NCI-H1436 (cell line): ENCODE measurements at regions not wholly inside any gene's neighbourhood (a gene's known extent, or its start where the extent isn't known, plus 50 kb on each side); places are given as distances from the start of the nearest gene placed in this dataset.

Experiments
- DNase-seq: peaks from one replicate; lab custom pipeline; 2025; lab: John Stamatoyannopoulos, UW

DNA sequence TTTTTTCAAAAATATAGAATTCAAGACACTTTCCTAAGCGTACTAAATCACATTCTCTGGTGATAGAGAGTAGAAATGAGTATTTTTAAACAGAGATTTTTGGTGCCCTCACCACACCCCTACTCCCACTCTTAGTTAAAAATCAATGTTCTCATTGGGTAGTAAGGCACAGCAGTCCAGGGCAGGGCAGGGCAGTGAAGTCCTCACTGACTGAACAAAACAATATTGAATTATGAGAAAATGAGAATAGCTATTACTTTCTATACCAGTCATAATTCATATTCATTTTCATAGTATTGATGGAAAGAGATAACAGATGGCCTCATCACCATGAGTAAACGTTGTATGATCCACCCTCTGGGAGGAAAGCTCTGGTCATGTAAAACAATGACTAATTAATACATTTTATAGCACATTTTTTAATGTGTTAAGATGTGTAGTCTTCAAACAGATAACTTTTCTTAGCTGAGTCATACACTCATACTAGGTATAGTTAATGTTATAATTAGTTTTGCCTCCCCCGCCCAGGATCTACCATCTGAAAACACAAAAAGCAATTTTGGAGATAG, 686.1 kb downstream of the KCNJ3 start:
- no peak for DNase-seq

DNA sequence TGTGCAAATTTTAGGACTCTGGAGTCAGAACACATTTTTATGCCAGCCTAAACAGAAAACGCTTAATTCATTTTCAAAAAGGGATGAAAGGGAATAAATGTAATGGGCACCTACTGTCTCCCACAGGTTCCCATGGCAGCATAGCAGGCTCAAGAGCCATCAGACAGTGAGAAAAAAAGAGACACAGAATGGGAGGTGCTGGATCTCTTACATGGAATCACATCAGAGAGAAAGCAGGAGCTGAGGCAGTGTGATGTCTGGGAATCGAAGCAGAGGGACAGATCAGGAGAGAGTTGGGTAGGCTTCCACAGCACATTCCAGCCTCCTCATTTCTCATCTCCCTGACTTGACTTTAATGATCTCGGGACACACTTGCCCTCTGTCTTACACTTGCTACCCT, 684.3 kb downstream of the KCNJ3 start:
- DNase-seq: no peak

DNA sequence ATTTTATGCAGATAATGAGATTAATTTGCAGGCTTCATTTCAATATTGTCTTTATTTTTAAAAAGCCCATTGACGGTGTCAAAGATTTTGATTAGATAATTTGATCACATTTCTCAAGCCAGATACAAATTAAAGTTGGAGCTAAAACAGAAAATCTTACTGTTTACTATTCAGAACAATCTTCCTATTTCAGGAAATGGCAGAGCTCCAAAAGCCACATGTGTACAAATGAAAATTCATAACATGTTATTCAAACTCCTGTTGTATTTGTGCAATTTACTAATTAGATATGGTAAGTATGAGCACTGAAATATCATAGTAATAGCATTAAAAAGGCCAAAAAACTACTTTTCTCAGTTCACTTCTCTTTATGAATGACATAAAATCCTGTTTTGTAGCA, 682.9 kb downstream of the KCNJ3 start:
- DNase-seq: no peak

DNA sequence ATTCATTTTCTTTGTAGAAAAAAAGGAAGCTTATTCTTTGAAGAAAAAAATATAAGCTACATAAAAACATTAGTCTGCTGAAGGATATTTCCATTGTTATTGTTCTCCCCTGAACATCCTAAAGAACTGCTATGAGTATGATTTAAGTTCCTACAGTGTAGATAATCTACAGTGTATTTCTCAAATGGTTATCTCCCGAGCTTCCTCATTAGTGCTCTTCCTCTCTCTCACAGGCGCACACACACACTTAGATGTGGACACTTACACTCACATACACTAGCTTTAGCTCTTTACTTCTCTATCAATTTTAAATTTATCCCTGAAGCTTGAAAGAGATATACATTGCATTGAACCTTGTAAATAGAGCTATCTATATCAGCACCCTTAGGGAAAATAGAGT, 681.0 kb downstream of the KCNJ3 start:
- no peak for DNase-seq

DNA sequence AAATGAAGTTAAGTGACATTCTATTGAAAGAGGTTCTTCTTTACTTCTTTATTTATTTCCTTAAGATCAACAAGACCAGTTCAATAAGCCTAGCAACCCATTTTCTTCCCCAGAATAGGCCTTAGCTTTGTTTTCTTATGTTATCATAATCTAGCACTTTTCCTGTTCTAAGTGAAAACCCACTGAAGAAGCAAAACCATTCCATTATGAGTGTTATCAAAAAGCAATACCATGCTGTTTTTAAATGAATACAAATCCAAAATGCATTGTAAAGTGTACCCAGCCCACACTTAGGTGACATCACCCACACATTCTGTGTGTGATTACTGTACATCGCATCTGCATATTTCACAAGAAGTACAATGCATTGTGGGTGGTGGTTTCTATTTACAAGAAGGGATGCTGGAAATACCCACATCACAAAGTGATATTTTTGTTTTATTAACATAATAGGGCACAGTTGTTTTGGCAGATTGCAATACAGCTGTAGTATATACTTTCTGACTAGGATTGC, 679.5 kb downstream of the KCNJ3 start:
- DNase-seq: no peak

DNA sequence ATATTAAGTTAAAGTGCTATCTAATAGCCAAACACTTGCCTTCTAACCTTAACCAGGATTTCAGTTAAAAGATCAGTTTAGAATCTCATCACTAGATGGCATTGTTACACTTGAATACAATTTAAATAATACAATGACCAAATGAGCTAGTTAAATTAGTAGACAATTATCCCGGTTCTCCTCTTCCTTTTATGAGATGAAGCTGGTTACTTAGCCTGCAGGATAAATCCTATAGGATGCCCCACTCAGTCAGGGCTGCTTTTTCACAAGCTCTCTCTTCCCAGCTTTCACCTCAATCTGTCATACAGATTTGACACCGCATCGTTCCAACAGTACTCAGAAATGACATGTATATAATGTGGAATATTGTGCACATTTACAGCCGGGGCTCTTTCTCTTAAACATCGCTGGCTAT, 678.8 kb downstream of the KCNJ3 start:
- peak; percentile 27 for DNase-seq

DNA sequence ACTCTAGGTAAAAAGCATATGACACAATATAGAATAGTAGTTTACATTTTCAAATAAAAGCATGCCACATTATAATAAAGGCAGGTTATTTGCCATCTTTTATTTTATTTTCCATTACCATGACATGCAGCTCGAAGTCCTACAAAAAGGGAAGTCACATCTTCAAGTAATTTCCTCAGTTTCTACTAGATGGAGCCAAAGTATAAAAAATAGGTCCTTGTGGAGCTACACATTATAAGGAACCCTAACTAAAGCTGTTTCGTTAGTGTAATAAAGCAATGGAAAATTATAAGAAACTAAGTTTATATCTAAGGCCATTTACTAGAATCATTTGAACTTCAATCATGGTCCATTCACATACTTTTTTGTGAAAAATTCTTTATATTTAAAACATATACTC, 674.5 kb downstream of the KCNJ3 start:
- peak; percentile 0 for DNase-seq

DNA sequence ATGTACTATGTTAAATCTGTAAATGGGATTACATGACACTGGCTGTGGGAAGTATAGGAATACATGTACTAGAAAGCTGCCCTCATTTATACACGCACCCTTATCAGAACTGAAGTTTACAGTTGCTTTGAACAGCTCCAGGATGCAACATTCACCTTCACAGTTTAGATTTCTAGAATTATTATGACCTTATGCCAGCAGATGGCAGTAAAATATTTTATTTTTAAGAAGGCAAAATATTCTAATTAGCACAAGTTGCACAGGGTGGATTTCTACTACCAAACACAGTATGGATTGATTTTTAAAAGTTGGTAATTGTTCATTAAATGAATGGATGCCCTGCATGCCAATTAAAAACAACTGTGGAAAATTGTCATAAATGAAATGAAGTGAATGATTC, 670.4 kb downstream of the KCNJ3 start:
- DNase-seq: peak; percentile 29

DNA sequence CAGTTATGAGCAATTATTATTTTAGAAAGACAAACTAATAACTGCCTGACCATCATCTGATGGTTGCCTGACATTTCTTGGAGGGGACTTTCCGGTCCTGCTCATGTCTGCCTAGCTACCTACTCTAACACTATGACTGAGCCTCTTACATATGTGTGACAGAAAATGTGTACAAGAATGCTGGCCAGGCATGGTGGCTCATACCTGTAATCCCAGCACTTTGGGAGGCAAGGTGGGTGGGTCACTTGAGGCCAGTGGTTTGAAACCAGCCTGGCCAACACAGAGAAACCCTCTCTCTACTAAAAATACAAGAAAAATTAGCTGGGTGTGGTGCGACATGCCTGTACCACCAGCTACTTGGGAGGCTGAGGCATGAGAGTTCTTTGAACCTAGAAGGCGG, 666.3 kb downstream of the KCNJ3 start:
- no peak for DNase-seq

DNA sequence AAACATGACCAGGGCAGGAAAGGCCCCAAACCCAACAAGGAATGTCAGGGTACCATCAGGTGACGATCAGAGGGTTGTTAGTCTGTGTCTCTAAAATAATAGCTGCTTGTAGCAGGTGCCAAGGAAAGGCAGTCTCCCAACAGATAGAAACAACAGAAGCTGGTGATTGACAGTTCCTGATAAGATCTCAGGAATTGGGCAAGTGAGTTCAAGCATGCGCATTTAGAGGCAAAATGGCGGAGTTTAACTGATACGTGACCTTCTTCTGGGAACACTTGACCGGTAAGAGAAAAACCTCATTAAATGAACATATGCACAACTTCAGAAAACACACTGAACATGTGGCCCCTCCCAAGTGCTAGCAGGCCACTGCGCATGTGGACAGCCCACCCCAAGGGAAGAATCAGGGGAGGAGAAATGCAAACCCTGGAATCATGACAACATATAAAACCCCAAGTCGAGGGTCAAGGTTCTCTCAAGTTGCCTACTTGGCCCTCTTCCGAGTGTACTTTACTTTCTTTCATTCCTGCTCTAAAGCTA, 664.9 kb downstream of the KCNJ3 start:
- no peak for DNase-seq

DNA sequence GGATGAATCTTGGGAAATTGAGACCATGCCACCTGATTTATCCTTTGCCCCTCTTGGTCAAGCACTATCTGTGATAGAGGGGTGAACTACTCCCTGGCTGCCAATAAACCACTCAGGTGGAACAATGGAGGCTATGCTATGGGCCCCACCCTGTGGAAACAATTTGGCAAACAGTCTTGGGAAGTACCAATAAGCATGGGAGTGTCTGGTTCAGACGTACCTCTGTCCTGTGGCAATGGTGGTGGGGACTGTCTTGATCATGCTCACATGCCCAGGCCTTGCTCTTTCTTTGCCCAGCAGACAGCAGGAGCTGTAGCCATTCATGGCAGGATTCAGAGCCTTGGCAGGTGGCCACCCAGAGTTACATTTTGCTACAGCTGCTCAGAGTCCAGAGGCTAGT, 658.7 kb downstream of the KCNJ3 start:
- no peak for DNase-seq

DNA sequence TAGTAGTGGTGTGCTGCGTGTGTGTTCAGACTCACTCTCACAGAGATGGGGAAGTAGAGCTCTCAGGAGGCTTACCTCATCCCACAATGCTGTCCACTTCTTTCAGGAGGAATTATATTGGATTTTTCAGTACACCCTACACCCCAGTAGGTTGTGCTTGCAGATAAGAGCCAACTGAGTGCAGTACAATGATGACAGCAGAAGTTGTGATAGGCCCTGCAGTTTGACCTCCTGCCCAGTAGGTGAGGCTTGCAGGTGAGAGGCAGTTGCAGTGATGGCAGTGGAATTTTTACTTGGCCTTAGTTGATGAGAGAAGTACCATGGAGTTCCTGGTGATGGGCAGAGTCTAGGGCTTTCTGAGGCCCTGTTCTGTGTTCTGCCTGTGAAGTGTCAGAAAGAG, 657.8 kb downstream of the KCNJ3 start:
- DNase-seq: no peak

DNA sequence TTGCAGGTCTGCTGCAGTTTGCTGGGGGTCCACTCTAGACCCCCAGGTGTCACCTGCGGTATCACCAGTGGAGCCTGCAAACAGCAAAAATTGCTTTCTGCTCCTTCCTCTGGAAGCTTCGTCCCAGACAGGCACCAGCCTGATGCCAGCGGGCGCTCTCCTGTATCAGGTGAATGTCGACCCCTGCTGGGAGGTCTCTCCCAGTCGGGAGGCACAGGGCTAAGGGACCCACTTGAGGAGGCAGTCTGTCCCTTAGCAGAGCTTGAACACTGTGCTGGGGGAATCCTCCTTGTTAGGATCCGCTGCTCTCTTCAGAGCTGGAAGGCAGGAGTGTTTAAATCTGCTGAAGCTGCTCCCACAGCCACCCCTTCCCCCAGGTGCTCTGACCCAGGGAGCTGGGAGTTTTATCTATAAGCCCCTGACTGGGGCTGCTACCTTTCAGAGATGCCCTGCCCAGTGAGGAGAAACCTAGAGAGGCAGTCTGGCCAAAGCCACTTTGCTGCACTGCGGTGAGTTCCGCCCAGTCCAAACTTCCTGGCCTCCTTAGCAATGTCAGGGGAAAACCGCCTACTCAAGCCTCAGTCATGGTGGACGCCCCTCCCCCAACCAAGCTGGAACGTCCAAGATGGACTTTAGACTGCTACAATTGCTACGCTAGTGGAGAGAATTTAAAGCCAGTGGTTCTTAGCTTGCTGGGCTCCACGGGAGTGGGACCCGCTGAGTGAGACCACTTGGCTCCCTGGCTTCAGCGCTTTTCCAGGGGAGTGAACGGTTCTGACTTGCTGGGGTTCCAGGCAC, 652.5 kb downstream of the KCNJ3 start:
- DNase-seq: no peak

DNA sequence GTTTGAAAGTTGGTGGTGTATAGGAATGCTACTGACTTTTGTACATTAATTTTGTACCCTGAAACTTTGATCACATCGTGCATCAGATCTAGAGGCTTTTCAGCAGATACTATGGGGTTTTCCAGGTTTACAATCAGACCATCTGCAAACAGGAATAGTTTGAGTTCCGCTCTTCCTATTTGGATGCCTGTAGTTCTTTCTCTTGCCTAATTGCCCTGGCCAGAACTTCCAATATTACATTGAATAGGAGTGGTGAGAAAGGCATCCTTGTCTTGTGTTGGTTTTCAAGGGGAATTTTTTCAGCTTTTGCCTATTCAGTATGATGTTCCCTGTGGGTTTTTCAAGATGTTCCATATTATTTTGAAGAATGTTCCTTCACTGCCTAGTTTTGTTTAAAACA, 633.5 kb downstream of the KCNJ3 start:
- no peak for DNase-seq

DNA sequence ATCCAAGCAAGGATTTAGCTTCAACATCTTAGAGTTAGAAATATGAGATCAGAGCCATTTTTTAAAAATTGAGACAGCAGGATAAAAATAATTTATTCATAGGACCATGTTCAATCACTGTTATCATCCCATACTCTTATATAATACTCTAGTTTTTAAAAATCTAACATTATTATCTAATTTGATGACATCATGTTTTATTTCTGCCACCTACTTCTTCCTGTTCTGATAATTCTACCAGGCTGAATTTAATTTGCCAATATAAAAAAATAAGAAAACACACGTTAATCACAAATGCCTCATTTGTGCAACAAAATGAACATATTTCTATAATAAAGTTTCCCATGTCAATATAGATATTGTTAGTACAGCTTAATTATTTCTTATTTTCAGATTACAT, 621.7 kb downstream of the KCNJ3 start:
- no peak for DNase-seq

DNA sequence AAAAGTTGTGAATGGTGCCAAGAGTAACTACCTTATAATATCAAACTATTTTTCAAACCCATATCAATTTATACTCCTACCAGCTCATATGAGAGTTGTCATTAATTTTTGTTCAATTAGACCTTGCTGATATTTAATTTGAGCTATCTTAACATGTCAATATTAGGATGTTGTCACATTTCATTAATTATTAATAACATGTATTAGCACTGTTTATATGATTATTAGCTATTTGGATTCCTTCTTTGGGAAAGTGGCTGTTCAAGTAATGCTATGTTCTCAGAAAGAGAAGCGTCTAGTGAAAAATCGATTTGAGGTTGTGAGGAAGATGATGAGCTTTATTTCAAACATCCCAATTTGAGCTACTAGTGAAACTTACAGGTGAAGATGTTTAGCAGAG, 620.2 kb downstream of the KCNJ3 start:
- DNase-seq: no peak

DNA sequence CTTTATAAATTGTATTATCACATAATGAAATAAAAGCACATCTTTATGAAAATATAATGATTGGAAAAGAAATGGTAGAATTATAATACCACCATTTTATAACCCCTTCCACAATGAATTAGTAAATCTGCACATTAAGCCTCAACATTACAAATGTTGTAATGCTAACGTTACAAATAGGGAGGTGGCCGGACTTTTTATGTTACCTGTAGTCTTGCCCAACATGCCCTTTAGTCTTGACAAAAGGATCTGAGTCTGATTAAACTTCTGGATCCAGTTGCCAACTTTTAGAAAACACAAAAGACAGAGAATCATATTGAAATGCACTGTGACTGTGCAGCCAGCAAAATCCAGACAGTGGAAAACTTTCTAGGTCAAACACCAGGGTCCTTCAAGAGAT, 617.3 kb downstream of the KCNJ3 start:
- DNase-seq: no peak

DNA sequence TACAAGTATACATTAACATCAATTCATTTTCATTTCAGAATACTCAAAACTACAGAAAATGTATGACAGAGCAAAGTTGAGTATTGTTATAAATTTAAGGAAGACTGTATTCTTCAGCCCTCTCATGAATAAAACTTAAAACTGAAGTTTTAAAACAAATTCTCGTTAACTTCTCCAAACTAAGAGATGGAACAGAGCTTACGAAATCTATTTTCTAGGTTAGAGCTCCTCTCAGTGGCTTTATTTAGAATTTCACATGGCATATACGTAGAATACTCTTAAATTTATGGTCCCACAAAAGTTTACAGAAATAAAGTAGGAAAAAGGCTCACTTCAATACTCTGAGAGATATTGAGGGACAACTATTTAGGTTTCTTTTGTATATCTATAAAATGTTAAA, 612.1 kb downstream of the KCNJ3 start:
- peak; percentile 11 for DNase-seq

DNA sequence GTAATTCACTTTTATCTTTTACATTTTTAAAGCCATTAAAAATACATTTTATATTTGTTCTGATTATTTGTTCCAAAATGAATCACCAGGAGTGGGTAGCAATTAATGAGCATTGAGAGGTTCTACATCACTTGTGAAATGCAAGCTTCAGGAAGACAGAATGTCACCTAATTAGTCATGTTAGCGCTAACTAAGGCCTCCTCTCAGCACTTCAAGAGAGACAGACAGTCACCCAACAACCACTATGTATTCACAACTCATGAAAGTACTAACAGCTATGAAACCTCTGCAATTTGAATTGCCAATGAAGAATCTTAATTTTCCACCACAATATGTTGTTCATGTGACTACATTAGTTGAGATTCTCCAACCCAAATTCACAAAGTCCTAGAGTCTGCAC, 611.0 kb downstream of the KCNJ3 start:
- no peak for DNase-seq

DNA sequence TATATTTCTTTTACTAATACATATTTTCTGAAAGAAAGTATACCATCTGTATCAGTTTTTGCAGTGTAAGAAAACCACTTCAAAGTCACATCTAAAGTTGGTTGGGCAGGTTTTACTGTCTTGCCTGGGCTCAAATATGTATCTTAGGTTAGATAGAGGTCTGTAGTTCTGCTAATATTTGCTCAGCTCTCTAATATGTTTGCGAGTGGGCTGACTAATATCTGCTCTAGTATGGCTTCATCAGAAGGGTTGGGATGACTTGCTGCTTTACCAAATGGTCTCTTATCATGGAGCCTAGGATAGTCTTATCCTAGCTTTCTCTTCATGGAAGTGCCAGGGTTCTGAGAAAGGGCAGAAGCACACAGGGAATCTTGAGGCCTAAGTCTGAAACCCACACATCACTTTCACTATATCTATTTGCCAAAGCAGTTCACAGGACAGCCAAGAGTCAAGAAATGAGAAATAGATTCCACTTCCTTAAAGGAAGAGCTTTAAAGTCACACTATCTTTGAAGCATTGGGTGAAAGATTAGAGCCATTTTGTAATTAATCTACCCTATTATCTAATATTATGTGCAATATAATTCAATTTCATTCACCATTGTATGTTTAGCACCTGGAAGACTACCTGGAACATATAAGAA, 610.0 kb downstream of the KCNJ3 start:
- no peak for DNase-seq

DNA sequence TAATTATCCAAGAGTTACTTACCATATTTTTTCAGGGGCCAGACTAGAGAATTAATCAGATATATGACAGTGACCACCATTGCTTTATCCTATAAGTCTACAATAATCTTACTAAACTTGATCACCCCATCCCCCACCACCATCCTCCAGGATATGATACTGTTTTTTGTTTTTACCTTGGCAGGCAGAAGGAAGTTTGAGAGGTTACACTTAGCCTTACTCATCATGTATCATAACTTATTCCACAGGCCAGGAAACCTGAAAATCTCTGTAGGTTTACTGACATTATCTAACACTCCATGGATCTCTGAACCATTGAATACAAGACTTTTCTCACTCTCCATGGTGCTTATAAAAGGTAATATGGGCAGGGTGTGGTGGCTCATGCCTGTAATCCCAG, 602.7 kb downstream of the KCNJ3 start:
- no peak for DNase-seq

DNA sequence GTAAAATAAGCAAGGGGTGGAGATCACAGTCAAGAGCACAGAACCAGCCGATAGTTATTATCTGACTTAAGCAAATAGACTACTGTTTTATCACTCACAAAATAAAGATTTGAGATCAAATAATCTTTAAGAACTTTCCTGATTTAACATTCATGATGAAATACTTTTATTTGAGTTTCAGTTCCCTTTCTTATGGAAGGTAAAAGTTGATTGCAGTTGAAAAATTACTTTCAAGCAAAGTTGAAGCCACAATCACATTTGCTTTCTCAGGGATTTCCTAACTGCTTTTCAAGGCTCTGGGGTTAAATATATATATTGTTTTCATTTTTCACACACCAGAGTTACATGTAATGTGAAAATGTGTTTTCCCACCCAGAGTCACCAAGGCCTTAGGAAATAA, 599.5 kb downstream of the KCNJ3 start:
- DNase-seq: no peak

DNA sequence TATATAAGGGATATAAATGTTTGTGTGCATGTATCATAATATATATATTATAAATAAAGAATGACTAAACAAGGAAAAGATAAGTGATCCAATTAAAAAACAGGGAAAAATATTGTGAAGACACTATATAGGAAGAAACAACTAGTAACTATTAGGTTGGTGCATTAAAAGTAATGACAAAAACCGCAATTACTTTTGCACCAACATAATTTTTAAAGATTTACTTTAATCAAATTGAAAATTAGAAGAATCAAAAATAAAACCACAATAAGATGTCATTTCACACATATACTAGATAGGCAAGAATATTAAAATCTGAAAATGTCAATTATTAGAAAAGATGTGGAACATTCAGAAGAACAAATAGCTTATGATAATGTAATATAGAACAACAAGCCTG, 595.9 kb downstream of the KCNJ3 start:
- no peak for DNase-seq
